ENCODE measurements at regions not wholly inside any gene's neighbourhood (a gene's known extent, or its start where the extent isn't known, plus 50 kb on each side); places are given as distances from the start of the nearest gene placed in this dataset.

GRCh38 chr3:117798687-117799386 lies 1089.3 kb downstream of the TUSC7 start:
- Mint-ChIP-seq H3K9me3 (ENCODE audit: unreplicated experiment) (no peaks in the 10 kb centered on the region), H3K4me3 (ENCODE audit: unreplicated experiment) (no peak overlapping the region), H3K36me3 (ENCODE audit: low read depth, unreplicated experiment) (no peaks in the 10 kb centered on the region), H3K4me1 (ENCODE audit: unreplicated experiment) (peaks cover 2% of the 10 kb centered on the region), H3K27ac (ENCODE audit: unreplicated experiment) (no peak overlapping the region), H3K27me3 (ENCODE audit: unreplicated experiment) (no peaks in the 10 kb centered on the region)
- TF ChIP-seq CTCF (IDR thresholded peaks at IDR 0.05; ENCODE audit: unreplicated experiment) = no peak
- DNase-seq (ENCODE audit: low spot score) = no peak

- no peak for TF ChIP-seq CTCF (IDR thresholded peaks at IDR 0.05; ENCODE audit: unreplicated experiment)
- Mint-ChIP-seq H3K27ac (ENCODE audit: unreplicated experiment) (no peak overlapping the region), H3K27me3 (ENCODE audit: unreplicated experiment) (no peaks in the 10 kb centered on the region), H3K9me3 (ENCODE audit: unreplicated experiment) (no peaks in the 10 kb centered on the region), H3K4me1 (ENCODE audit: unreplicated experiment) (no peaks in the 10 kb centered on the region), H3K4me3 (ENCODE audit: unreplicated experiment) (no peak overlapping the region), H3K36me3 (ENCODE audit: low read depth, unreplicated experiment) (no peaks in the 10 kb centered on the region)
- no peak for DNase-seq (ENCODE audit: low spot score)
Observed at GRCh38 chr3:117799387-117799735, 1089.8 kb downstream of the TUSC7 start.

- Mint-ChIP-seq H3K9me3 (ENCODE audit: unreplicated experiment) (no peaks in the 10 kb centered on the region), H3K27me3 (ENCODE audit: unreplicated experiment) (no peaks in the 10 kb centered on the region), H3K4me3 (ENCODE audit: unreplicated experiment) (no peak overlapping the region), H3K4me1 (ENCODE audit: unreplicated experiment) (peaks cover 5% of the 10 kb centered on the region), H3K27ac (ENCODE audit: unreplicated experiment) (no peak overlapping the region), H3K36me3 (ENCODE audit: low read depth, unreplicated experiment) (no peaks in the 10 kb centered on the region)
- TF ChIP-seq CTCF (IDR thresholded peaks at IDR 0.05; ENCODE audit: unreplicated experiment) = no peak
- no peak for DNase-seq (ENCODE audit: low spot score)
Observed at GRCh38 chr3:117801912-117802239, 1092.3 kb downstream of the TUSC7 start.

- DNase-seq (ENCODE audit: low spot score) = no peak
- TF ChIP-seq CTCF (IDR thresholded peaks at IDR 0.05; ENCODE audit: unreplicated experiment) = no peak
- Mint-ChIP-seq H3K9me3 (ENCODE audit: unreplicated experiment) (no peaks in the 10 kb centered on the region), H3K4me1 (ENCODE audit: unreplicated experiment) (peaks cover 5% of the 10 kb centered on the region), H3K27ac (ENCODE audit: unreplicated experiment) (no peak overlapping the region), H3K36me3 (ENCODE audit: low read depth, unreplicated experiment) (no peaks in the 10 kb centered on the region), H3K27me3 (ENCODE audit: unreplicated experiment) (no peaks in the 10 kb centered on the region), H3K4me3 (ENCODE audit: unreplicated experiment) (no peak overlapping the region)
Observed at GRCh38 chr3:117809186-117810081, 1099.9 kb downstream of the TUSC7 start.

GRCh38 chr3:117811786-117812185 lies 1102.2 kb downstream of the TUSC7 start:
- Mint-ChIP-seq H3K9me3 (ENCODE audit: unreplicated experiment) (no peaks in the 10 kb centered on the region), H3K36me3 (ENCODE audit: low read depth, unreplicated experiment) (no peaks in the 10 kb centered on the region), H3K27ac (ENCODE audit: unreplicated experiment) (no peak overlapping the region), H3K4me1 (ENCODE audit: unreplicated experiment) (no peaks in the 10 kb centered on the region), H3K4me3 (ENCODE audit: unreplicated experiment) (no peak overlapping the region), H3K27me3 (ENCODE audit: unreplicated experiment) (no peaks in the 10 kb centered on the region)
- DNase-seq (ENCODE audit: low spot score) = no peak
- TF ChIP-seq CTCF (IDR thresholded peaks at IDR 0.05; ENCODE audit: unreplicated experiment) = no peak
